LNCaP clone FGC (cell line): ENCODE measurements at regions not wholly inside any gene's neighbourhood (a gene's known extent, or its start where the extent isn't known, plus 50 kb on each side); places are given as distances from the start of the nearest gene placed in this dataset.
A peak's percentile ranks its signal among the peaks of the same experiment; 100 is the strongest.

ENCODE experiments used
- DNase-seq: peaks from one replicate; pipeline ENCODE4 v3.0.0-alpha.2; 2011; ENCODE audit warnings: low read depth
- H3K4me3 ChIP-seq: 2 replicates; pipeline ENCODE4 v1.5.1; 2011; ENCODE audit warnings: mild to moderate bottlenecking, low read depth, low read length, control low read depth
- CTCF ChIP-seq: IDR thresholded peaks from 2 replicates; pipeline ENCODE4 v1.5.1; 2012; ENCODE audit warnings: mild to moderate bottlenecking; ENCODE audit not compliant: control insufficient read depth, insufficient read depth; ENCODE audit errors: extremely low read depth

DNA sequence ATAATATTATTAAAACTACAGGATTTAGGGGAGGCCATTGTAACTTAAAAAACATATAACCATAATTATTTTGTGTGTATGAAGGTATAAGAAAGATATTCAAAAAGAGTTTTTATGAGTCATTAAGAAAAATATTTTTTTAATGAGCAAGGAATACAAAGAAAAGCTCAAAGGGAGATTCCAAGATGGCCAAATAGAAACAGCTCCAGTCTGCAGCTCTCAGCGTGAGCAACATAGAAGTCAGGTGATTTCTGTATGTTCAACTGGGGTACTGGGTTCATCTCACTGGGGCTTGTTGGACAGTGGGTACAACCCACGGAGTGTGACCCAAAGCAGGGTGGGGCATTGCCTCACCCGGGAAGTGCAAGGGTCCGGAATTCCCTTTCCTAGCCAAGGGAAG lies 336.1 kb downstream of the TBL1XR1 start:
- no peak for DNase-seq
- no peak overlapping the region for H3K4me3 ChIP-seq
- no peak for TF ChIP-seq CTCF

GRCh38 chr3:176856721-176857120 lies 340.6 kb downstream of the TBL1XR1 start:
- H3K4me3 ChIP-seq = no peak overlapping the region
- TF ChIP-seq CTCF = no peak
- DNase-seq = no peak

- TF ChIP-seq CTCF = no peak
- peak; percentile 99 for DNase-seq
- no peak overlapping the region for H3K4me3 ChIP-seq
Observed at GRCh38 chr3:176855901-176856486, 341.3 kb downstream of the TBL1XR1 start.

GRCh38 chr3:176855213-176855612 lies 342.1 kb downstream of the TBL1XR1 start:
- H3K4me3 ChIP-seq = no peak overlapping the region
- TF ChIP-seq CTCF = no peak
- no peak for DNase-seq

- H3K4me3 ChIP-seq = no peak overlapping the region
- no peak for TF ChIP-seq CTCF
- DNase-seq = no peak
Observed at GRCh38 chr3:176850498-176850897, 346.8 kb downstream of the TBL1XR1 start.

DNA sequence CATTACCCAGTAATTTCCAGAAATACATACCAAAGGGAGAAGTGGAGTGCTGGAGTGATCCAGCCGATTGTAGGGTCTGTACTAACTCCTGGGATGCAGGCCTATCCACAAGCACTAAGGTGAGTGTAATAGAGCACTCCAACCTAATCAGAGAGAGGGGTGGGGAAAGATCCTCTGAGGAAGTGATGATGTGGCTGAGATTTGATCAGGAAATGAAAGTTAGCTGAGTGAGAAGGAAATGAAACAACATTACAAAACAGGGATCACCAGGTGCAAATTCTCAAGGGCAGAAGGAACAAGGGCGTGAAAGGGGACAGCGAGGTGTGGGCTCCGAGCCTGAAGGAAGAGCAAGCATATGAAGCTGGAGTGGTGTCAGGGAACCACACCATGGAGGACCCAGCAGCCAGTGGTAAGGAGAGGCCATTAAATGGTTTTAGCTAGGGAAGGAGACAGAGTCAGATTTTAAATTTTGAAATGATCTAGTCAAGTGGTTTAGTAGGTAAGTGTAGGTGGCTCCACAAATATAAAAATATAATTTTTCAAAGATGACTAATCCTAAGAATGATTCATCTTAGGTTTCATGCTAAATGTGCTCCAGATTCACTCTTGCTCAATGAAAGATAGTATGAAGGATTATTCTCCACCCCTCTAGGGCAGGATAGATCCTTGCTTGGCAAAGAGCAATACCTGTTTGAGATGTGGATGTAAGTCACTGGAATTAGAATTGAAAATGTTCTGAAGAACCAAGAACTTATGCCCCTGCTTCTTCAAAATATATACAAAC lies 348.7 kb downstream of the TBL1XR1 start:
- H3K4me3 ChIP-seq = no peak overlapping the region
- TF ChIP-seq CTCF = no peak
- no peak for DNase-seq
